ENCODE measurements at regions not wholly inside any gene's neighbourhood (a gene's known extent, or its start where the extent isn't known, plus 50 kb on each side); places are given as distances from the start of the nearest gene placed in this dataset.

DNA sequence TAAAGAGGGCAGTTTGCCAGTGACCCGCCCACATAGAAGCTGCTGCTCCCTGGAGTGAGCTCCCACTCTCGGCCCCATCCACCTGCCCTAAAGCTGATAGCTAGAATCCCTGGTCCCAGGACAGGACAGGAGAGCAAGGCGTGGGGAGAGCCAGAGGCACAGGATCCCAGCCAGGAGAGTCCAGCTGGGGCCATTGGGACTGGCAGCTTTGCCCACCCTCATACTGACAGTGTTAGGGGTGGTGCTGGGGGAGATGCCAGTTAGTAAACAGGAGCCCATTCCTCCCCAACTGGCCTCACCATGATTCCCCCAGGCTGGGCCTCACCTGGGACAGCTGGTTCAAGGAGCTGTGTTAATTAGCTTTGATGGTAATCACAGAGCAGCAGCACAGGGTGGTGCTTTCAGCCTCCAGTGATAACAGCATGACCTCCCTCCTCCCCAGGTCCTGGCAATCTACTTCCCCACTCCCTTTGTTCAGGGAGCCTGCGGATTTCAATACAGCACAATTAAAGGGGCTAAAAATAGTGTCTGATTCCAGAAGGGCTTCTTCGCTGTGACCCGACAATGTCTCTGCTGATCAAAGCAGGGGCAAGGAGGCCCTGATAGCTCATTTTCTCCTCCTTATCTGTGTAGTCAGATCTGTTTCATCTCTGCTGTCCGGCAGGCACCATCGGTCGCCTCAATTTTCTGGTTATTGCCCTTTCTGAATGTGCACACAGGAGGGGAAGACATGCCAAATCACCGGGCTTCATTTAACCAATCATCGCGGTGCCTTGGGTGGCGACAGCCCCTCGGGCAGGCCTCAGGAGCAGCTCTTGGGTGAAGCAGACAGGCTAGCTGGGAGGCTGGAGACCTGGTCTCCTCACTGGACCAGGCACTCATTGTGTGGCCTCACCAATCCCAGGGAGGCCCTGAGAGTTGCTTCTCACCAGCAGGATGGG lies 119.9 kb upstream of the TEX51 start:
- TF ChIP-seq, protein P1, sequence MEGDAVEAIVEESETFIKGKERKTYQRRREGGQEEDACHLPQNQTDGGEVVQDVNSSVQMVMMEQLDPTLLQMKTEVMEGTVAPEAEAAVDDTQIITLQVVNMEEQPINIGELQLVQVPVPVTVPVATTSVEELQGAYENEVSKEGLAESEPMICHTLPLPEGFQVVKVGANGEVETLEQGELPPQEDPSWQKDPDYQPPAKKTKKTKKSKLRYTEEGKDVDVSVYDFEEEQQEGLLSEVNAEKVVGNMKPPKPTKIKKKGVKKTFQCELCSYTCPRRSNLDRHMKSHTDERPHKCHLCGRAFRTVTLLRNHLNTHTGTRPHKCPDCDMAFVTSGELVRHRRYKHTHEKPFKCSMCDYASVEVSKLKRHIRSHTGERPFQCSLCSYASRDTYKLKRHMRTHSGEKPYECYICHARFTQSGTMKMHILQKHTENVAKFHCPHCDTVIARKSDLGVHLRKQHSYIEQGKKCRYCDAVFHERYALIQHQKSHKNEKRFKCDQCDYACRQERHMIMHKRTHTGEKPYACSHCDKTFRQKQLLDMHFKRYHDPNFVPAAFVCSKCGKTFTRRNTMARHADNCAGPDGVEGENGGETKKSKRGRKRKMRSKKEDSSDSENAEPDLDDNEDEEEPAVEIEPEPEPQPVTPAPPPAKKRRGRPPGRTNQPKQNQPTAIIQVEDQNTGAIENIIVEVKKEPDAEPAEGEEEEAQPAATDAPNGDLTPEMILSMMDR (IDR thresholded peaks at IDR 0.05) = no peak
- no peak for TF ChIP-seq POLR2A (IDR thresholded peaks at IDR 0.05)

Measured in body of pancreas (tissue), 4 donors.